ENCODE measurements at regions not wholly inside any gene's neighbourhood (a gene's known extent, or its start where the extent isn't known, plus 50 kb on each side); places are given as distances from the start of the nearest gene placed in this dataset.

DNA sequence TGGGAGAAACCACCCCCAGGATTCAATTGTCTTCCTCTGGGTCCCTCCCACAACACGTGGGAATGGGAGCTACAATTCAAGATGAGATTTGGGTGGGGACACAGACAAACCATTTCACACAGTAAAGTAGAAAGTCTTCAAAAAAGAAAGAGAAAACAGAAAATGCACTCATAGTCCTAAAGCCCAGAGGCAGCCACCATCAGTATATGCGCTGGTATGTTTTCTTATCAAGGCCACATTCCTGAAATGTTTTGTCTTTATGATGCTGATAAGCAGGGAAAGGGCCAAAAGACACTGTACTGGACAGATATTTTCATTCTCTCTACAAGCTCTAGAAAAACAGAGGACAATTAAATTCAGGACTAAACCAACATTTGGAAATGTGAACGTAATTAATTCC is 375.8 kb upstream of the TSHZ3 start:
- Histone ChIP-seq H3K9me2 (ENCODE audit: insufficient read depth, low read length) (no peaks in the 10 kb centered on the region), H4K20me1 (ENCODE audit: insufficient read depth, low read length) (no peaks in the 10 kb centered on the region), H3K79me2 (ENCODE audit: insufficient read depth, low read depth, low read length) (no peaks in the 10 kb centered on the region), H3K4me1 (ENCODE audit: insufficient read depth, low read length, poor library complexity, severe bottlenecking) (no peaks in the 10 kb centered on the region), H3K4me2 (ENCODE audit: low read length) (no peak overlapping the region), H3K36me3 (ENCODE audit: insufficient read depth, low read length) (no peaks in the 10 kb centered on the region), H3K4me3 (ENCODE audit: low read depth, low read length, poor library complexity, severe bottlenecking) (no peak overlapping the region), H2AFZ (ENCODE audit: low read length) (no peak overlapping the region), H3K9me3 (ENCODE audit: low read length) (no peaks in the 10 kb centered on the region), H3K27ac (ENCODE audit: low read depth, low read length, poor library complexity, severe bottlenecking) (no peak overlapping the region)
- no TSS peak for BruUV-seq (replicated peaks)
- ChIA-PET POLR2A (no interaction called here), CTCF (ENCODE audit: unreplicated experiment) (no interaction called here)
- no peak for DNase-seq (ENCODE audit: low spot score)
- intact Hi-C loops (cut with micrococcal nuclease; ENCODE audit: unreplicated experiment): no loop called here
- TF ChIP-seq, protein P1, sequence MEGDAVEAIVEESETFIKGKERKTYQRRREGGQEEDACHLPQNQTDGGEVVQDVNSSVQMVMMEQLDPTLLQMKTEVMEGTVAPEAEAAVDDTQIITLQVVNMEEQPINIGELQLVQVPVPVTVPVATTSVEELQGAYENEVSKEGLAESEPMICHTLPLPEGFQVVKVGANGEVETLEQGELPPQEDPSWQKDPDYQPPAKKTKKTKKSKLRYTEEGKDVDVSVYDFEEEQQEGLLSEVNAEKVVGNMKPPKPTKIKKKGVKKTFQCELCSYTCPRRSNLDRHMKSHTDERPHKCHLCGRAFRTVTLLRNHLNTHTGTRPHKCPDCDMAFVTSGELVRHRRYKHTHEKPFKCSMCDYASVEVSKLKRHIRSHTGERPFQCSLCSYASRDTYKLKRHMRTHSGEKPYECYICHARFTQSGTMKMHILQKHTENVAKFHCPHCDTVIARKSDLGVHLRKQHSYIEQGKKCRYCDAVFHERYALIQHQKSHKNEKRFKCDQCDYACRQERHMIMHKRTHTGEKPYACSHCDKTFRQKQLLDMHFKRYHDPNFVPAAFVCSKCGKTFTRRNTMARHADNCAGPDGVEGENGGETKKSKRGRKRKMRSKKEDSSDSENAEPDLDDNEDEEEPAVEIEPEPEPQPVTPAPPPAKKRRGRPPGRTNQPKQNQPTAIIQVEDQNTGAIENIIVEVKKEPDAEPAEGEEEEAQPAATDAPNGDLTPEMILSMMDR (conservative IDR thresholded peaks at IDR 0.05; ENCODE audit: low read length): no peak
- TF ChIP-seq EZH2phosphoT487 (IDR thresholded peaks at IDR 0.05; ENCODE audit: borderline replicate concordance, low read depth, low read length): no peak

DNA sequence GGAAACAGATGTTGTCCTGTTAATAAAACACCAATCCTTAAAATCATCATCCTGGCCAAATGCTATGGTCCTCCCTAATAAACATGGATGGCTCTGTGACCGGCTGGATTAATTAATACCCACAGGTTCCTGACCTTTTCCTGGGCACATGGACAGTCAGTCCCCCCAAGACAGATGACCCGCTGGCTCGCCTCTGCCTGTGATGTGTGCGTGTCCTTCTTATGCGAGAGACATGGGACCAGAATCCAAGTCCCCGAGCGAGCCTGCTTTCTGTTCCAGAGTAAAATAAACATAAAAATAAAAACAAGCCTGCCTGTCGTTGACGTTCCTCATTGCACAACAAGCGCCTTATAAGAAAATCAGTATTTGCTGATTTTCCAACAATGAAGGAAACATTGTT is 378.3 kb upstream of the TSHZ3 start:
- Histone ChIP-seq H3K36me3 (ENCODE audit: insufficient read depth, low read length) (no peaks in the 10 kb centered on the region), H3K4me1 (ENCODE audit: insufficient read depth, low read length, poor library complexity, severe bottlenecking) (no peaks in the 10 kb centered on the region), H4K20me1 (ENCODE audit: insufficient read depth, low read length) (no peaks in the 10 kb centered on the region), H3K4me3 (ENCODE audit: low read depth, low read length, poor library complexity, severe bottlenecking) (no peak overlapping the region), H3K4me2 (ENCODE audit: low read length) (no peak overlapping the region), H3K27ac (ENCODE audit: low read depth, low read length, poor library complexity, severe bottlenecking) (no peak overlapping the region), H3K9me3 (ENCODE audit: low read length) (no peaks in the 10 kb centered on the region), H3K79me2 (ENCODE audit: insufficient read depth, low read depth, low read length) (no peaks in the 10 kb centered on the region), H2AFZ (ENCODE audit: low read length) (no peak overlapping the region), H3K9me2 (ENCODE audit: insufficient read depth, low read length) (no peaks in the 10 kb centered on the region)
- intact Hi-C loops (cut with micrococcal nuclease; ENCODE audit: unreplicated experiment): no loop called here
- no TSS peak for BruUV-seq (replicated peaks)
- ChIA-PET CTCF (ENCODE audit: unreplicated experiment) (no interaction called here), POLR2A (no interaction called here)
- no peak for DNase-seq (ENCODE audit: low spot score)
- TF ChIP-seq, protein P1 (conservative IDR thresholded peaks at IDR 0.05; ENCODE audit: low read length): no peak
- no peak for TF ChIP-seq EZH2phosphoT487 (IDR thresholded peaks at IDR 0.05; ENCODE audit: borderline replicate concordance, low read depth, low read length)

DNA sequence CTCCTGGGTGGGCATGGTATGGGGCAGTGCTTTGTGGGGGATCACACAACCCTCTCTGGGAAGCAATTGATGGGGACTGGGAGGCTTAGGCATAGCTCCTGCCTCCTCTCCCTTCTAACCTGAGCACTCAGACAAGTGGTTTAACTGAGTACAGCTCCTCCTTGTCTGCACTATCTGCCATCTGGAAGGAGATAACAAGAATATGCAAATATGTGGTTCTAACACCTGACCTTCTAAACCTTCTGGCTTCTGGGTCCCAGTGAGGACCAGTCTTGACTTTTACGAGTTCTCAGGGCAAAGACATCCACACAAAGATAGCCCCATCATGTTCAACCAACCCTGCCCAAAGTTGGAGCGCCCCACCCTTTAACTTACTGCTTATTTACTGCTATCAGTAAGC is 381.0 kb upstream of the TSHZ3 start:
- no peaks in the 10 kb centered on the region for H3K9me3 ChIP-seq (ENCODE audit: low read length)
- no peaks in the 10 kb centered on the region for H3K4me1 ChIP-seq (ENCODE audit: insufficient read depth, low read length, poor library complexity, severe bottlenecking)
- no peak overlapping the region for H3K4me2 ChIP-seq (ENCODE audit: low read length)
- intact Hi-C loops (cut with micrococcal nuclease; ENCODE audit: unreplicated experiment): no loop called here
- H3K27ac ChIP-seq (ENCODE audit: low read depth, low read length, poor library complexity, severe bottlenecking): no peak overlapping the region
- CTCF ChIA-PET (ENCODE audit: unreplicated experiment): no interaction called here
- TF ChIP-seq, protein P1 (conservative IDR thresholded peaks at IDR 0.05; ENCODE audit: low read length): no peak
- TF ChIP-seq EZH2phosphoT487 (IDR thresholded peaks at IDR 0.05; ENCODE audit: borderline replicate concordance, low read depth, low read length): no peak
- H3K4me3 ChIP-seq (ENCODE audit: low read depth, low read length, poor library complexity, severe bottlenecking): no peak overlapping the region
- no peak for DNase-seq (ENCODE audit: low spot score)
- no peaks in the 10 kb centered on the region for H3K79me2 ChIP-seq (ENCODE audit: insufficient read depth, low read depth, low read length)
- H4K20me1 ChIP-seq (ENCODE audit: insufficient read depth, low read length): no peaks in the 10 kb centered on the region
- H3K9me2 ChIP-seq (ENCODE audit: insufficient read depth, low read length): no peaks in the 10 kb centered on the region
- BruUV-seq (replicated peaks): no TSS peak
- H3K36me3 ChIP-seq (ENCODE audit: insufficient read depth, low read length): no peaks in the 10 kb centered on the region
- H2AFZ ChIP-seq (ENCODE audit: low read length): no peak overlapping the region
- POLR2A ChIA-PET: interaction anchor here (0.7 kb wide), 1 partner anchor 14 kb away, joined by 4 read pairs; no protein-coding TSS in a partner anchor
